PC-3 (cell line): ENCODE measurements at regions not wholly inside any gene's neighbourhood (a gene's known extent, or its start where the extent isn't known, plus 50 kb on each side); places are given as distances from the start of the nearest gene placed in this dataset.

Experiments used
- CTCF ChIP-seq: fragments of 300-600 bp; sonication (generic); conservative IDR thresholded peaks from 2 replicates; pipeline ENCODE4 v1.5.1; 2017; ENCODE audit warnings: antibody characterized with exemption, low read depth, mild to moderate bottlenecking, low read length
- EZH2 ChIP-seq: fragments of 300-600 bp; sonication (generic); IDR thresholded peaks from one replicate; pipeline ENCODE4 v1.6.1; 2017; ENCODE audit warnings: antibody characterized with exemption, mild to moderate bottlenecking, low read length; ENCODE audit not compliant: unreplicated experiment

DNA sequence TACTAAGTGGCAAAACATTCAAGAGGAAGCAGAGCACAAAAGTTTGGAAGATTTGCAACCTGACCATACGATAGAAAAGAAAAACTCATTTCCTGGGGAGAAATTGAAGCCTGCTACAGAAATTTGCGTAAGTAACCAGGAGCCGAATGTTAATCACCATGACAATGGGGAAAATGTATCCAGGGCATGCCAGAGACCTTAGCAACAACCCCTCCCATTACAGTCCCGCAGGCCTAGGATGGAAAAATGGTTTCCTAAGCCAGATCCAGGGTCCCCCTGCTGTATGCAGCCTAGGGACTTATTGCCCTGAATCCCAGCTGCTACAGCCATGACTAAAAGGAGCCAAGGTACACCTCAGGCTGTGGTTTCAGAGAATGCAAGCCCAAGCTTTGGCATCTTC is 472.2 kb upstream of the KLHL4 start:
- TF ChIP-seq CTCF (no peak), EZH2 (no peak)
